Neuronal stem cell (in vitro differentiated cells): ENCODE measurements at regions not wholly inside any gene's neighbourhood (a gene's known extent, or its start where the extent isn't known, plus 50 kb on each side); places are given as distances from the start of the nearest gene placed in this dataset.
A peak's percentile ranks its signal among the peaks of the same experiment; 100 is the strongest.

Experiments used
- DNase-seq: peaks from one replicate; pipeline ENCODE4 v3.0.0-alpha.2; 2013; ENCODE audit warnings: low spot score
- H2AFZ ChIP-seq: one replicate; pipeline ENCODE4 v1.6.1; 2013; ENCODE audit warnings: mild to moderate bottlenecking, low read length, inconsistent platforms
- H2AK5ac ChIP-seq: 2 replicates; pipeline ENCODE4 v1.6.1; 2013; ENCODE audit warnings: low read depth, mild to moderate bottlenecking, inconsistent platforms, low read length, moderate library complexity, mixed read lengths
- H2BK120ac ChIP-seq: 2 replicates; pipeline ENCODE4 v1.6.1; 2013; ENCODE audit warnings: low read depth, mild to moderate bottlenecking, inconsistent platforms, low read length, moderate library complexity, mixed read lengths
- H2BK12ac ChIP-seq: one replicate; pipeline ENCODE4 v1.6.1; 2013; ENCODE audit warnings: low read length, inconsistent platforms
- H2BK15ac ChIP-seq: 2 replicates; pipeline ENCODE4 v1.6.1; 2013; ENCODE audit warnings: mild to moderate bottlenecking, low read length, inconsistent platforms, mixed read lengths
- H2BK5ac ChIP-seq: one replicate; pipeline ENCODE4 v1.6.1; 2013; ENCODE audit warnings: inconsistent platforms, mild to moderate bottlenecking, low read length, moderate library complexity
- H3K14ac ChIP-seq: one replicate; pipeline ENCODE4 v1.6.1; 2013; ENCODE audit warnings: low read length, inconsistent platforms
- H3K18ac ChIP-seq: 2 replicates; pipeline ENCODE4 v1.6.1; 2013; ENCODE audit warnings: low read length, inconsistent platforms
- H3K23ac ChIP-seq: 2 replicates; pipeline ENCODE4 v1.6.1; 2013; ENCODE audit warnings: low read depth, mild to moderate bottlenecking, mixed read lengths, low read length, inconsistent platforms; ENCODE audit not compliant: poor library complexity
- H3K27ac ChIP-seq: replicated peaks from 3 replicates; pipeline ENCODE4 v1.5.1; 2013; ENCODE audit warnings: low read length, inconsistent platforms
- H3K27me3 ChIP-seq, 3 experiments: 2 replicates each; pipeline ENCODE4 v1.6.1; 2013; ENCODE audit warnings: low read length in 3 of 3, mild to moderate bottlenecking in 2 of 3, inconsistent platforms in 1 of 3, low read depth in 1 of 3, mixed read lengths in 1 of 3, moderate library complexity in 1 of 3; ENCODE audit not compliant: control insufficient read depth in 3 of 3, insufficient read depth in 3 of 3
- H3K36me3 ChIP-seq, 2 donors: replicated peaks in 1 of 2; 2 replicates each; pipeline ENCODE4 v1.6.1; 2013; ENCODE audit warnings: low read length in 2 of 2; ENCODE audit not compliant: control insufficient read depth in 2 of 2, insufficient read depth in 2 of 2
- H3K4ac ChIP-seq: 2 replicates; pipeline ENCODE4 v1.6.1; 2013; ENCODE audit warnings: inconsistent platforms, mild to moderate bottlenecking, low read length, moderate library complexity
- H3K4me1 ChIP-seq, 2 donors: 1 replicate in 1 of 2; 2 replicates in 1 of 2; pipeline ENCODE4 v1.6.1; 2013; ENCODE audit warnings: low read length in 2 of 2, low read depth in 1 of 2; ENCODE audit not compliant: control insufficient read depth in 2 of 2, insufficient read depth in 1 of 2
- H3K4me2 ChIP-seq: one replicate; pipeline ENCODE4 v1.6.1; 2013; ENCODE audit warnings: mild to moderate bottlenecking, low read length, inconsistent platforms; ENCODE audit not compliant: insufficient read depth, poor library complexity, severe bottlenecking
- H3K4me3 ChIP-seq, 2 donors: 2 replicates each; pipeline ENCODE4 v1.5.1; 2013; ENCODE audit warnings: low read length in 2 of 2, mild to moderate bottlenecking in 2 of 2, inconsistent platforms in 1 of 2, moderate library complexity in 1 of 2
- H3K79me1 ChIP-seq: one replicate; pipeline ENCODE4 v1.6.1; 2013; ENCODE audit warnings: low read depth, mild to moderate bottlenecking, inconsistent platforms, low read length, moderate library complexity
- H3K9ac ChIP-seq: one replicate; pipeline ENCODE4 v1.6.1; 2013; ENCODE audit warnings: mild to moderate bottlenecking, low read depth, low read length, inconsistent platforms; ENCODE audit not compliant: poor library complexity
- H3K9me3 ChIP-seq, 2 donors: replicated peaks in 1 of 2; 2 replicates each; pipeline versions ENCODE3 to v1.6.1; 2013; ENCODE audit warnings: low read length in 2 of 2, mild to moderate bottlenecking in 2 of 2, inconsistent platforms in 1 of 2, low read depth in 1 of 2, mixed read lengths in 1 of 2, moderate library complexity in 1 of 2; ENCODE audit not compliant: control insufficient read depth in 2 of 2, insufficient read depth in 1 of 2
- H4K8ac ChIP-seq: one replicate; pipeline ENCODE4 v1.6.1; 2013; ENCODE audit warnings: low read depth, mild to moderate bottlenecking, inconsistent platforms, low read length, moderate library complexity
- H4K91ac ChIP-seq: one replicate; pipeline ENCODE4 v1.6.1; 2013; ENCODE audit warnings: low read length, low read depth, mild to moderate bottlenecking, inconsistent platforms; ENCODE audit not compliant: poor library complexity
- WGBS, 2 donors: extraction: QIAGEN DNeasy Blood & Tissue Kit; methylation state at CpG; one replicate each; pipeline ENCODE4 v1.1.7; 2013; ENCODE audit warnings: missing lambda C conversion rate in 2 of 2, mixed read lengths in 1 of 2; ENCODE audit not compliant: insufficient read length in 2 of 2, insufficient replicate concordance in 1 of 2; ENCODE audit errors: extremely low coverage in 2 of 2; 5-methylcytosine and 5-hydroxymethylcytosine counted together

- H3K79me1 ChIP-seq = no peaks in the 10 kb centered on the region
- H2AK5ac ChIP-seq = no peak overlapping the region
- no peak overlapping the region for H3K27ac ChIP-seq
Observed at GRCh38 chr1:3978990-3979325, 78.9 kb upstream of the C1orf174 start.

GRCh38 chr1:3981261-3981660 lies 81.2 kb upstream of the C1orf174 start:
- H4K8ac ChIP-seq = no peak overlapping the region
- H3K4me3 ChIP-seq = no peak overlapping the region
- no peaks in the 10 kb centered on the region for H3K36me3 ChIP-seq
- DNase-seq = no peak
- no peak overlapping the region for H3K4me2 ChIP-seq
- no CpG with 5 or more reads among the region's 5 CpGs for WGBS, 2 donors
- H2BK15ac ChIP-seq = no peak overlapping the region
- H2BK12ac ChIP-seq = no peak overlapping the region
- H4K91ac ChIP-seq = no peak overlapping the region
- H2BK120ac ChIP-seq = no peak overlapping the region
- no peak overlapping the region for H3K23ac ChIP-seq
- H3K4ac ChIP-seq = no peak overlapping the region
- H3K27ac ChIP-seq = no peak overlapping the region
- no peaks in the 10 kb centered on the region for H3K79me1 ChIP-seq
- no peak overlapping the region for H3K9ac ChIP-seq
- H3K27me3 ChIP-seq = peaks cover 0 to 7% (median 0%) of the 10 kb centered on the region in 3 experiments
- H3K9me3 ChIP-seq = no peaks in the 10 kb centered on the region
- H2AK5ac ChIP-seq = no peak overlapping the region
- H2BK5ac ChIP-seq = no peak overlapping the region
- peaks cover 4 to 13% of the 10 kb centered on the region in 2 donors for H3K4me1 ChIP-seq
- peak overlapping the region; percentile 6 for H3K18ac ChIP-seq
- H3K14ac ChIP-seq = no peak overlapping the region
- H2AFZ ChIP-seq = no peak overlapping the region

More at GRCh38 chr1:3978990-3979325, 78.9 kb upstream of the C1orf174 start:
- H3K14ac ChIP-seq = no peak overlapping the region
- H3K4ac ChIP-seq = no peak overlapping the region
- WGBS, 2 donors = no CpG with 5 or more reads among the region's 9 CpGs
- H3K9me3 ChIP-seq = peaks cover 0 to 4% of the 10 kb centered on the region in 2 donors
- peak overlapping the region; percentile 44 for H3K18ac ChIP-seq
- no peak overlapping the region for H2BK5ac ChIP-seq
- no peaks in the 10 kb centered on the region for H3K36me3 ChIP-seq
- no peak overlapping the region for H4K8ac ChIP-seq
- no peak overlapping the region for H3K9ac ChIP-seq
- H2BK120ac ChIP-seq = peak overlapping the region; percentile 63
- no peak for DNase-seq
- H2BK12ac ChIP-seq = no peak overlapping the region
- no peak overlapping the region for H4K91ac ChIP-seq
- H2AFZ ChIP-seq = no peak overlapping the region
- H3K23ac ChIP-seq = no peak overlapping the region
- H3K4me2 ChIP-seq = no peak overlapping the region
- H2BK15ac ChIP-seq = peak overlapping the region; percentile 38
- H3K4me1 ChIP-seq = peaks cover 4 to 17% of the 10 kb centered on the region in 2 donors
- no peak overlapping the region for H3K4me3 ChIP-seq
- H3K27me3 ChIP-seq = peaks cover 0 to 7% (median 0%) of the 10 kb centered on the region in 3 experiments

GRCh38 chr1:3981746-3982505 lies 81.9 kb upstream of the C1orf174 start:
- Histone ChIP-seq H3K36me3 (no peaks in the 10 kb centered on the region), H2AFZ (no peak overlapping the region), H4K8ac (no peak overlapping the region), H3K18ac (no peak overlapping the region), H3K23ac (no peak overlapping the region), H4K91ac (no peak overlapping the region), H2BK15ac (no peak overlapping the region), H2BK12ac (peak overlapping the region; percentile 8), H3K9me3 (no peaks in the 10 kb centered on the region), H3K9ac (no peak overlapping the region), H3K79me1 (no peaks in the 10 kb centered on the region), H3K4me2 (no peak overlapping the region), H3K27me3 (peaks cover 0 to 7% (median 0%) of the 10 kb centered on the region in 3 experiments), H2BK5ac (no peak overlapping the region), H3K4ac (no peak overlapping the region), H3K27ac (no peak overlapping the region), H2BK120ac (no peak overlapping the region), H3K4me1 (peaks cover 4 to 13% of the 10 kb centered on the region in 2 donors), H3K14ac (no peak overlapping the region), H3K4me3 (no peak overlapping the region), H2AK5ac (peak overlapping the region; percentile 33)
- no peak for DNase-seq
- WGBS, 2 donors = no CpG with 5 or more reads among the region's 12 CpGs

GRCh38 chr1:3983181-3983580 lies 83.1 kb upstream of the C1orf174 start:
- DNase-seq = no peak
- Histone ChIP-seq H3K4me1 (peaks cover 4 to 13% of the 10 kb centered on the region in 2 donors), H2BK15ac (no peak overlapping the region), H2BK120ac (no peak overlapping the region), H3K36me3 (no peaks in the 10 kb centered on the region), H3K4ac (no peak overlapping the region), H3K79me1 (no peaks in the 10 kb centered on the region), H4K8ac (no peak overlapping the region), H3K4me2 (no peak overlapping the region), H3K14ac (no peak overlapping the region), H2AFZ (no peak overlapping the region), H3K9ac (no peak overlapping the region), H3K9me3 (no peaks in the 10 kb centered on the region), H3K27me3 (peaks cover 0 to 11% (median 0%) of the 10 kb centered on the region in 3 experiments), H3K23ac (no peak overlapping the region), H2BK5ac (no peak overlapping the region), H3K18ac (peak overlapping the region; percentile 65), H2BK12ac (no peak overlapping the region), H3K4me3 (no peak overlapping the region), H3K27ac (no peak overlapping the region), H4K91ac (no peak overlapping the region), H2AK5ac (peak overlapping the region; percentile 8)
- no CpG with 5 or more reads among the region's 9 CpGs for WGBS, 2 donors
